Subcutaneous abdominal adipose tissue (tissue), 5 donors: ENCODE measurements at regions not wholly inside any gene's neighbourhood (a gene's known extent, or its start where the extent isn't known, plus 50 kb on each side); places are given as distances from the start of the nearest gene placed in this dataset.
"Not testable (repeated sequence)": the region's sequence is repeated elsewhere in the genome, so short reads cannot be mapped to it uniquely, and the experiment has no call there.

ENCODE experiments used
- H3K27ac ChIP-seq: one replicate; pipeline ENCODE4 v1.7.0; 2013; ENCODE audit warnings: low read depth, mild to moderate bottlenecking, inconsistent platforms, low read length, moderate library complexity
- H3K27me3 ChIP-seq, 5 donors: one replicate each; pipeline ENCODE4 v1.7.0; 2013; ENCODE audit warnings: low read length in 5 of 5, inconsistent platforms in 1 of 5; ENCODE audit not compliant: control insufficient read depth in 5 of 5, insufficient read depth in 4 of 5
- H3K36me3 ChIP-seq, 5 donors: one replicate each; pipeline ENCODE4 v1.7.0; 2013; ENCODE audit warnings: low read length in 5 of 5; ENCODE audit not compliant: control insufficient read depth in 5 of 5, insufficient read depth in 5 of 5
- H3K4me1 ChIP-seq, 5 donors: one replicate each; pipeline ENCODE4 v1.7.0; 2013; ENCODE audit warnings: low read length in 5 of 5, mild to moderate bottlenecking in 3 of 5, moderate library complexity in 1 of 5; ENCODE audit not compliant: control insufficient read depth in 5 of 5, insufficient read depth in 5 of 5
- H3K4me3 ChIP-seq, 5 donors: one replicate each; pipeline ENCODE4 v1.7.0; 2013; ENCODE audit warnings: low read length in 5 of 5, low read depth in 1 of 5
- H3K9ac ChIP-seq, 5 donors: one replicate each; pipeline ENCODE4 v1.7.0; 2013; ENCODE audit warnings: low read length in 5 of 5, mild to moderate bottlenecking in 4 of 5, moderate library complexity in 3 of 5
- H3K9me3 ChIP-seq, 5 donors: one replicate each; pipeline ENCODE4 v1.7.0; 2013; ENCODE audit warnings: low read length in 5 of 5; ENCODE audit not compliant: control insufficient read depth in 5 of 5
- donor health status: healthy.
- donor health status: healthy.
- donor health status: healthy.
- donor health status: healthy.
- donor health status: healthy.

GRCh38 chr1:199817266-199817665 is 210.2 kb upstream of the NR5A2 start:
- Histone ChIP-seq H3K9me3 (no peaks in the 10 kb centered on the region), H3K27me3 (no peaks in the 10 kb centered on the region), H3K4me3 (no peak overlapping the region), H3K36me3 (no peaks in the 10 kb centered on the region), H3K4me1 (no peaks in the 10 kb centered on the region), H3K27ac (no peak overlapping the region), H3K9ac (no peak overlapping the region)

- no peaks in the 10 kb centered on the region for H3K27me3 ChIP-seq
- no peak overlapping the region for H3K9ac ChIP-seq
- H3K36me3 ChIP-seq: no peaks in the 10 kb centered on the region
- H3K4me1 ChIP-seq: no peaks in the 10 kb centered on the region
- H3K9me3 ChIP-seq: peaks cover 0 to 3% (median 0%) of the 10 kb centered on the region in 5 donors
- H3K27ac ChIP-seq: no peak overlapping the region
- no peak overlapping the region for H3K4me3 ChIP-seq
These were observed 206.3 kb upstream of the NR5A2 start for GRCh38 chr1:199821029-199821779.

GRCh38 chr1:199832451-199832850 is 195.1 kb upstream of the NR5A2 start:
- Histone ChIP-seq H3K9ac (no peak overlapping the region), H3K36me3 (no peaks in the 10 kb centered on the region), H3K27ac (no peak overlapping the region), H3K9me3 (peaks cover 0 to 6% (median 4%) of the 10 kb centered on the region in 5 donors), H3K4me3 (no peak overlapping the region), H3K4me1 (no peaks in the 10 kb centered on the region), H3K27me3 (peaks cover 0 to 3% (median 0%) of the 10 kb centered on the region in 5 donors)

GRCh38 chr1:199834711-199835110 is 192.8 kb upstream of the NR5A2 start:
- no peak overlapping the region for H3K9ac ChIP-seq
- H3K4me3 ChIP-seq: no peak overlapping the region
- H3K36me3 ChIP-seq: no peaks in the 10 kb centered on the region
- H3K27me3 ChIP-seq: peaks cover 0 to 3% (median 0%) of the 10 kb centered on the region in 5 donors
- peaks cover 0 to 6% (median 4%) of the 10 kb centered on the region in 5 donors for H3K9me3 ChIP-seq
- no peaks in the 10 kb centered on the region for H3K4me1 ChIP-seq
- no peak overlapping the region for H3K27ac ChIP-seq

- H3K36me3 ChIP-seq: no peaks in the 10 kb centered on the region
- H3K4me1 ChIP-seq: no peaks in the 10 kb centered on the region
- H3K9ac ChIP-seq: no peak overlapping the region
- H3K27me3 ChIP-seq: peaks cover 0 to 3% (median 0%) of the 10 kb centered on the region in 5 donors
- H3K27ac ChIP-seq: no peak overlapping the region
- peaks cover 0 to 6% (median 4%) of the 10 kb centered on the region in 5 donors for H3K9me3 ChIP-seq
- H3K4me3 ChIP-seq: no peak overlapping the region
These were observed 191.1 kb upstream of the NR5A2 start for GRCh38 chr1:199836430-199836829.

- H3K36me3 ChIP-seq: no peaks in the 10 kb centered on the region
- peaks cover 0 to 6% (median 4%) of the 10 kb centered on the region in 5 donors for H3K9me3 ChIP-seq
- no peak overlapping the region for H3K27ac ChIP-seq
- H3K4me3 ChIP-seq: no peak overlapping the region
- H3K4me1 ChIP-seq: no peaks in the 10 kb centered on the region
- H3K9ac ChIP-seq: no peak overlapping the region
- peaks cover 0 to 3% (median 0%) of the 10 kb centered on the region in 5 donors for H3K27me3 ChIP-seq
These were observed 190.2 kb upstream of the NR5A2 start for GRCh38 chr1:199837321-199837720.

- not testable (repeated sequence) for H3K36me3 ChIP-seq, H3K27me3 ChIP-seq, H3K9ac ChIP-seq, H3K4me1 ChIP-seq, H3K4me3 ChIP-seq, H3K9me3 ChIP-seq, H3K27ac ChIP-seq
These were observed 187.9 kb upstream of the NR5A2 start for GRCh38 chr1:199839608-199840007.

GRCh38 chr1:199843096-199843495 is 184.4 kb upstream of the NR5A2 start:
- H3K9ac ChIP-seq, H3K4me3 ChIP-seq, H3K36me3 ChIP-seq, H3K9me3 ChIP-seq, H3K4me1 ChIP-seq, H3K27me3 ChIP-seq, H3K27ac ChIP-seq: not testable (repeated sequence)

- H3K4me3 ChIP-seq: no peak overlapping the region
- no peak overlapping the region for H3K9ac ChIP-seq
- no peaks in the 10 kb centered on the region for H3K27me3 ChIP-seq
- H3K27ac ChIP-seq: no peak overlapping the region
- no peaks in the 10 kb centered on the region for H3K4me1 ChIP-seq
- H3K9me3 ChIP-seq: no peaks in the 10 kb centered on the region
- H3K36me3 ChIP-seq: no peaks in the 10 kb centered on the region
These were observed 183.6 kb upstream of the NR5A2 start for GRCh38 chr1:199843861-199844260.

- Histone ChIP-seq H3K4me3 (no peak overlapping the region), H3K4me1 (peaks cover 0 to 6% (median 0%) of the 10 kb centered on the region in 5 donors), H3K27me3 (no peaks in the 10 kb centered on the region), H3K9ac (no peak overlapping the region), H3K27ac (no peak overlapping the region), H3K9me3 (no peaks in the 10 kb centered on the region), H3K36me3 (no peaks in the 10 kb centered on the region)
These were observed 180.5 kb upstream of the NR5A2 start for GRCh38 chr1:199847021-199847420.
